ENCODE measurements at regions not wholly inside any gene's neighbourhood (a gene's known extent, or its start where the extent isn't known, plus 50 kb on each side); places are given as distances from the start of the nearest gene placed in this dataset.

- no peak overlapping the region for H3K4me3 ChIP-seq (ENCODE audit: low read depth, low read length)
- TF ChIP-seq CTCF (IDR thresholded peaks at IDR 0.05; ENCODE audit: low read depth, low read length), result no peak
Observed at GRCh38 chr6:169954977-169955376, 203.6 kb downstream of the ERMARD start.

GRCh38 chr6:169953686-169954085 is 202.3 kb downstream of the ERMARD start:
- no peak for TF ChIP-seq CTCF (IDR thresholded peaks at IDR 0.05; ENCODE audit: low read depth, low read length)
- H3K4me3 ChIP-seq (ENCODE audit: low read depth, low read length), result no peak overlapping the region

DNA sequence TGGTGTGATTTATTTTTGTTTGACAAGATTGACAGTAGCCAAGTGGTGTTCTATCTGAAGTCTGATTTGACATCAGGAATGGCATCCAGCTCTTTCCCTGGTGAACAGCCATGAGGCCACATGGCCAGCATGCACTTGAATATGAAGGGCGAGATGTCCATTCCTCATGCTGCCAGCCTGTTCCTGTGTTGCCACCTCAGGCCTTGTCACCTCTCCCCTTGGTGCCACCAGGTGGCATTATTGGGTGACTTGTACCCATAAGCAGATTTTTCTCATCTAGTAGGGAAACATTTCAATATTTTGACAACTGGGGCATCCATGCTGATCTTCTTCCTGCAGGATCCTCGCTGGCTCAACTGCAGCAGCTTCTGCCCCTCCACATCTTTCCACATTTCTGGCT is 199.1 kb downstream of the ERMARD start:
- H3K4me3 ChIP-seq (ENCODE audit: low read depth, low read length), result no peak overlapping the region
- TF ChIP-seq CTCF (IDR thresholded peaks at IDR 0.05; ENCODE audit: low read depth, low read length), result no peak

DNA sequence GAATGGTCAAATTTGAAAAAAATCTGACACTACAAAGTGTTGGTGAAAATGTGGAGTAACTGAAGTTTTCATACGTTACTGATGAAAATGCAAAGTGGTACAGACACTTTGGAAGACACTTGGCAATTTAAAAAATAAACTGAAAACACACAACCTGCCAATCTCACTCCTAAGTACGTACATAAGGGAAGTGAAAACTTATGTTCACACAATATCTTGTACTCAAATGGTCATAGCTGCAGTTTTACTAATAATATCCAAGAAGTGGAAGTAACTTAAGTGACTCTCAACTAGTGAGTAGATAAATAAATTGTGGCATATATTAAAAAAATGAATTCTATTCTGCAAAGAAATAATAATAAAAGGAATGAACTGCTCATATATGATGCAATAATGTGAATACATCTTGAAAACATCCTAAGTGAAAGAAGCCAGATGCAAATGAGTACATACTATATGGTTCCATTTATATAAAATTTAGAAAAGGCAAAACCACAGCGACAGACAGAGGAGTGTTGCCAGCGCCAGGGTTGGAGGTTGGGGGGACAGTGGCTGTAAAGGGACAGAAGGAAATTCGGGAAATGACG is 198.2 kb downstream of the ERMARD start:
- no peak for TF ChIP-seq CTCF (IDR thresholded peaks at IDR 0.05; ENCODE audit: low read depth, low read length)
- H3K4me3 ChIP-seq (ENCODE audit: low read depth, low read length), result no peak overlapping the region

DNA sequence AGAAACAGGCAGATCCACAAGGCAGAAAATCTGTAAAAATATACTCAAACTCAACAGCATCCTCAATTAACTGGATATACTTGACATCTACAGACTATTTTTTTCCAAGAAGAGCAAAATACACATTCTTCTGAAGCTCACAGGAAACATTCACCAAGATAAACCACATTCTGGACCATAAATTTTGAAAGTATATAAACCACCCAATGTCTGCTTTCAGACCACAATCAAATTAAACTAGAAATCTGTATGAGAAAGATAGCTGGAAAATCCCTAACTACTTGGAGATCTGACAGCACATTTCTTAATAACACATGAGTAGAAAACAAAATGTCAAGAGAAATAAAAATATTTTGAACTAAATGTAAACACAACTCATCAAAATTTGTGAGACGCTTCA is 195.5 kb downstream of the ERMARD start:
- TF ChIP-seq CTCF (IDR thresholded peaks at IDR 0.05; ENCODE audit: low read depth, low read length), result no peak
- no peak overlapping the region for H3K4me3 ChIP-seq (ENCODE audit: low read depth, low read length)

- no peak for TF ChIP-seq CTCF (IDR thresholded peaks at IDR 0.05; ENCODE audit: low read depth, low read length)
- no peak overlapping the region for H3K4me3 ChIP-seq (ENCODE audit: low read depth, low read length)
Observed at GRCh38 chr6:169945117-169945516, 193.7 kb downstream of the ERMARD start.

- H3K4me3 ChIP-seq (ENCODE audit: low read depth, low read length), result no peak overlapping the region
- TF ChIP-seq CTCF (IDR thresholded peaks at IDR 0.05; ENCODE audit: low read depth, low read length), result no peak
Observed at GRCh38 chr6:169944415-169944814, 193.0 kb downstream of the ERMARD start.

All from WI38 (cell line).